IMR-90 (cell line): ENCODE measurements at regions not wholly inside any gene's neighbourhood (a gene's known extent, or its start where the extent isn't known, plus 50 kb on each side); places are given as distances from the start of the nearest gene placed in this dataset.

Experiments used
- ATAC-seq: fragments of 200-7000 bp; cut with Tn5 transposase; 2 replicates; pipeline ENCODE4 v1.9.1; 2020; ENCODE audit warnings: low read depth, mild to moderate bottlenecking, moderate library complexity
- BruUV-seq: library from RNA; stranded (reverse); fragments of 400-500 nt; replicated peaks from 2 replicates; lab custom pipeline; 2021; lab: Mats Ljungman, UMichigan
- CTCF ChIA-PET: fragments of 300-600 bp; formaldehyde crosslinking; extraction: SDS; loops from one replicate; lab custom pipeline; 2021; ENCODE audit warnings: antibody characterized with exemption; lab: Yijun Ruan, JAX
- POLR2A ChIA-PET: fragments of 300-600 bp; sonication (Branson Sonifier 250); formaldehyde crosslinking; loops from one replicate; lab custom pipeline; 2022; ENCODE audit warnings: antibody characterized with exemption; ENCODE audit not compliant: unreplicated experiment; lab: Charles Lee
- DNase-seq: peaks from one replicate; pipeline ENCODE4 v3.0.0; 2013
- H2AFZ ChIP-seq: replicated peaks from 2 replicates; pipeline ENCODE3; 2013; ENCODE audit warnings: low read length, mild to moderate bottlenecking; ENCODE audit not compliant: poor library complexity
- H2AK5ac ChIP-seq: 2 replicates; pipeline ENCODE4 v1.6.1; 2013; ENCODE audit warnings: low read depth, low read length, inconsistent platforms
- H2AK9ac ChIP-seq: replicated peaks from 2 replicates; pipeline ENCODE3; 2013; ENCODE audit warnings: mild to moderate bottlenecking, low read depth, low read length, moderate library complexity; ENCODE audit not compliant: poor library complexity
- H2BK120ac ChIP-seq: 2 replicates; pipeline ENCODE4 v1.6.1; 2013; ENCODE audit warnings: low read depth, low read length, inconsistent platforms
- H2BK15ac ChIP-seq: 3 replicates; pipeline ENCODE4 v1.6.1; 2013; ENCODE audit warnings: low read depth, low read length, inconsistent platforms
- H2BK20ac ChIP-seq: 2 replicates; pipeline ENCODE4 v1.6.1; 2013; ENCODE audit warnings: low read depth, mild to moderate bottlenecking, inconsistent platforms, low read length, moderate library complexity
- H2BK5ac ChIP-seq: 2 replicates; pipeline ENCODE4 v1.6.1; 2013; ENCODE audit warnings: mild to moderate bottlenecking, low read depth, low read length, inconsistent platforms; ENCODE audit not compliant: poor library complexity, severe bottlenecking
- H3K14ac ChIP-seq: replicated peaks from 2 replicates; pipeline ENCODE4 v1.6.1; 2013; ENCODE audit warnings: low read depth, low read length, inconsistent platforms
- H3K18ac ChIP-seq: 2 replicates; pipeline ENCODE4 v1.6.1; 2013; ENCODE audit warnings: low read depth, low read length, control low read depth
- H3K23ac ChIP-seq: 2 replicates; pipeline ENCODE4 v1.6.1; 2013; ENCODE audit warnings: low read depth, low read length, inconsistent platforms
- H3K27ac ChIP-seq: 2 replicates; pipeline ENCODE4 v1.5.1; 2013; ENCODE audit warnings: mild to moderate bottlenecking, control low read depth, low read length; ENCODE audit not compliant: insufficient read depth
- H3K27me3 ChIP-seq: 2 replicates; pipeline ENCODE4 v1.6.1; 2013; ENCODE audit warnings: low read length; ENCODE audit not compliant: control insufficient read depth, insufficient read depth
- H3K36me3 ChIP-seq: 2 replicates; pipeline ENCODE4 v1.6.1; 2013; ENCODE audit warnings: low read length, mixed read lengths; ENCODE audit not compliant: control insufficient read depth, insufficient read depth
- H3K4ac ChIP-seq: 2 replicates; pipeline ENCODE4 v1.6.1; 2013; ENCODE audit warnings: low read depth, low read length, inconsistent platforms
- H3K4me1 ChIP-seq: 2 replicates; pipeline ENCODE4 v1.6.1; 2013; ENCODE audit warnings: low read length, mixed read lengths; ENCODE audit not compliant: control insufficient read depth, insufficient read depth
- H3K4me2 ChIP-seq: 2 replicates; pipeline ENCODE4 v1.6.1; 2013; ENCODE audit warnings: low read depth, mild to moderate bottlenecking, control low read depth, low read length, moderate library complexity
- H3K4me3 ChIP-seq: 2 replicates; pipeline ENCODE4 v1.5.1; 2013; ENCODE audit warnings: low read depth, mild to moderate bottlenecking, control low read depth, low read length, moderate library complexity; ENCODE audit not compliant: insufficient read depth
- H3K56ac ChIP-seq: 2 replicates; pipeline ENCODE4 v1.6.1; 2013; ENCODE audit warnings: low read length, inconsistent platforms; ENCODE audit not compliant: insufficient read depth; ENCODE audit errors: extremely low read depth
- H3K79me1 ChIP-seq, 2 experiments: 2 replicates each; pipeline ENCODE4 v1.6.1; 2013; ENCODE audit warnings: low read length in 2 of 2, inconsistent platforms in 1 of 2, low read depth in 1 of 2
- H3K9ac ChIP-seq: 2 replicates; pipeline ENCODE4 v1.6.1; 2013; ENCODE audit warnings: low read depth, low read length, control low read depth
- H3K9me1 ChIP-seq: 2 replicates; pipeline ENCODE4 v1.6.1; 2013; ENCODE audit warnings: low read length, inconsistent platforms; ENCODE audit not compliant: insufficient read depth
- H3K9me3 ChIP-seq: 2 replicates; pipeline ENCODE4 v1.6.1; 2013; ENCODE audit warnings: low read length; ENCODE audit not compliant: control insufficient read depth, insufficient read depth
- H4K20me1 ChIP-seq: 2 replicates; pipeline ENCODE4 v1.6.1; 2013; ENCODE audit warnings: low read length, inconsistent platforms; ENCODE audit not compliant: insufficient read depth
- H4K5ac ChIP-seq: 2 replicates; pipeline ENCODE4 v1.6.1; 2013; ENCODE audit warnings: mild to moderate bottlenecking, low read depth, low read length, control low read depth
- H4K8ac ChIP-seq, 2 experiments: 2 replicates each; pipeline ENCODE4 v1.6.1; 2013; ENCODE audit warnings: low read depth in 2 of 2, low read length in 2 of 2, control low read depth in 1 of 2, inconsistent platforms in 1 of 2
- H4K91ac ChIP-seq: 2 replicates; pipeline ENCODE4 v1.6.1; 2013; ENCODE audit warnings: low read depth, low read length, inconsistent platforms; ENCODE audit not compliant: insufficient read depth
- BHLHE40 ChIP-seq: fragments of 150-350 bp; IDR thresholded peaks from 2 replicates; pipeline ENCODE4 v1.6.1; 2016; ENCODE audit warnings: mild to moderate bottlenecking, low read depth, low read length
- CEBPB ChIP-seq: IDR thresholded peaks from 2 replicates; pipeline ENCODE4 v1.6.1; 2012; ENCODE audit warnings: low read depth, low read length, improper control_type of control experiment
- CHD1 ChIP-seq: IDR thresholded peaks from 2 replicates; pipeline ENCODE4 v1.6.1; 2012; ENCODE audit warnings: low read depth, low read length, improper control_type of control experiment
- CTCF ChIP-seq: conservative IDR thresholded peaks from 2 replicates; pipeline ENCODE4 v1.5.1; 2012; ENCODE audit warnings: mild to moderate bottlenecking, low read depth, low read length, improper control_type of control experiment
- ELK1 ChIP-seq: fragments of 150-350 bp; IDR thresholded peaks from 2 replicates; pipeline ENCODE4 v1.6.1; 2016; ENCODE audit warnings: low read depth, mild to moderate bottlenecking, low read length, moderate library complexity, borderline replicate concordance
- FOS ChIP-seq: fragments of 150-350 bp; IDR thresholded peaks from 2 replicates; pipeline ENCODE4 v1.6.1; 2016; ENCODE audit warnings: low read depth, low read length
- MAFK ChIP-seq: IDR thresholded peaks from 2 replicates; pipeline ENCODE4 v1.6.1; 2012; ENCODE audit warnings: low read depth, low read length, improper control_type of control experiment
- MAZ ChIP-seq: IDR thresholded peaks from 2 replicates; pipeline ENCODE4 v1.6.1; 2012; ENCODE audit warnings: low read depth, mild to moderate bottlenecking, low read length, improper control_type of control experiment, moderate library complexity, borderline replicate concordance
- MXI1 ChIP-seq: IDR thresholded peaks from 2 replicates; pipeline ENCODE4 v1.6.1; 2012; ENCODE audit warnings: low read depth, mild to moderate bottlenecking, low read length, moderate library complexity, borderline replicate concordance
- NFE2L2 ChIP-seq: fragments of 150-350 bp; IDR thresholded peaks from 2 replicates; pipeline ENCODE4 v1.6.1; 2016; ENCODE audit warnings: low read depth, mild to moderate bottlenecking, low read length
- POLR2A ChIP-seq: IDR thresholded peaks from 2 replicates; pipeline ENCODE4 v1.6.1; 2012; ENCODE audit warnings: mild to moderate bottlenecking, low read depth, low read length
- RAD21 ChIP-seq: IDR thresholded peaks from 2 replicates; pipeline ENCODE4 v1.6.1; 2012; ENCODE audit warnings: low read length, improper control_type of control experiment
- RFX5 ChIP-seq: IDR thresholded peaks from 2 replicates; pipeline ENCODE4 v1.8.0; 2012; ENCODE audit warnings: low read depth, mild to moderate bottlenecking, low read length, moderate library complexity
- SMC3 ChIP-seq: fragments of 150-350 bp; IDR thresholded peaks from 2 replicates; pipeline ENCODE4 v1.6.1; 2016; ENCODE audit warnings: low read depth, mild to moderate bottlenecking, antibody characterized with exemption, low read length, moderate library complexity
- USF2 ChIP-seq: fragments of 150-350 bp; IDR thresholded peaks from 2 replicates; pipeline ENCODE4 v1.6.1; 2017; ENCODE audit warnings: mild to moderate bottlenecking, antibody characterized with exemption, low read length, low read depth
- WGBS, 2 experiments: methylation state at CpG; one replicate each; pipeline versions ENCODE4 v1.1.5 to v1.1.7; 2013; ENCODE audit warnings: missing lambda C conversion rate in 2 of 2; ENCODE audit not compliant: insufficient read length in 1 of 2; ENCODE audit errors: extremely low coverage in 2 of 2; 5-methylcytosine and 5-hydroxymethylcytosine counted together
- dilution Hi-C: fragments of 300-500 bp; cut with HindIII; formaldehyde crosslinking; loops from one replicate; pipeline ENCODE4 v1.14.3; 2018; ENCODE audit warnings: low sequenced_read_pairs; ENCODE audit not compliant: unreplicated experiment
- in situ Hi-C: fragments of 300-500 bp; cut with MboI; formaldehyde crosslinking; loops from 3 replicates; pipeline ENCODE4 v1.14.3; 2019; ENCODE audit warnings: low sequenced_read_pairs, inconsistent platforms, mixed read lengths
- intact Hi-C: fragments of 100-400 bp; cut with micrococcal nuclease; formaldehyde crosslinking; loops from 2 replicates; pipeline ENCODE4 v1.10.0; 2022

DNA sequence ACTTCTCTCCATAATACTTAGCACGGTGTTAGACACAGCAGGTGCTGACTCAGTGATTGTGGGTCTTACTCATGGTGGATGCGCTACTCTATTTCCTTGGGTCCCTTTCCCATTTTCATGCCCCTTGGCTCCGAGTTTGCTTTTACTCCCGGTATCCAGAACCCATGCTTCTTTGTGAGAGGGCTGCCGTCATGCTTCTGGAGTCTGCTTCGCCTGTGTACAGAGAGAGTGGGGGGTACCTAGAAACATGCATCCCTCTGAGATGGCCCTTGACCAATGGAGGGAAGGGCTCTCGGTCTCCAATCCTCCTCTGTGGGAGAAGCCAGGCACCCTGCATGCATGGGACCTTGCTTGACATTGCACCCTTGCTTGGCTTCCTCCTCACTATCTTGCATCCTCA, 160.4 kb downstream of the NRN1 start:
- H3K4me1 ChIP-seq: no peaks in the 10 kb centered on the region
- H3K9me3 ChIP-seq: 0 out of 2 replicates have a peak, but pooled peaks cover 2% of the 10 kb centered on the region
- H2BK5ac ChIP-seq: no peak overlapping the region
- POLR2A ChIA-PET: no interaction called here
- no peak overlapping the region for H3K23ac ChIP-seq
- H3K9ac ChIP-seq: no peak overlapping the region
- no peak for DNase-seq
- no peak overlapping the region for H2AK9ac ChIP-seq
- intact Hi-C loops (no loop called here), in situ Hi-C loops (no loop called here), dilution Hi-C loops (no loop called here)
- H3K36me3 ChIP-seq: no peaks in the 10 kb centered on the region
- H3K4me3 ChIP-seq: no peak overlapping the region
- no peak overlapping the region for H3K56ac ChIP-seq
- no peak overlapping the region for H3K27ac ChIP-seq
- no peak overlapping the region for H2BK20ac ChIP-seq
- no peak overlapping the region for H3K14ac ChIP-seq
- H2AK5ac ChIP-seq: no peak overlapping the region
- no peak for TF ChIP-seq NFE2L2
- no peak for TF ChIP-seq BHLHE40
- no peak for TF ChIP-seq CEBPB
- no peak for TF ChIP-seq MXI1
- TF ChIP-seq RFX5: no peak
- TF ChIP-seq MAZ: no peak
- TF ChIP-seq USF2: no peak
- TF ChIP-seq POLR2A: no peak
- TF ChIP-seq ELK1: no peak
- no peak for TF ChIP-seq CHD1
- TF ChIP-seq RAD21: no peak
- no peak for TF ChIP-seq CTCF
- TF ChIP-seq FOS: no peak
- no peak for TF ChIP-seq MAFK
- no peak for TF ChIP-seq SMC3
- H4K8ac ChIP-seq: no peak overlapping the region
- H2BK120ac ChIP-seq: no peak overlapping the region
- H4K20me1 ChIP-seq: no peaks in the 10 kb centered on the region
- no peaks in the 10 kb centered on the region; the same call in 1 of the 2 replicates for H3K27me3 ChIP-seq
- H3K79me1 ChIP-seq: no peaks in the 10 kb centered on the region
- no peak overlapping the region for H4K91ac ChIP-seq
- WGBS, 2 experiments: no CpG with 5 or more reads among the region's 7 CpGs
- BruUV-seq: no TSS peak
- CTCF ChIA-PET: no interaction called here
- H3K9me1 ChIP-seq: no peaks in the 10 kb centered on the region
- ATAC-seq: no peak
- no peak overlapping the region for H3K4me2 ChIP-seq
- H3K18ac ChIP-seq: no peak overlapping the region
- no peak overlapping the region for H4K5ac ChIP-seq
- no peak overlapping the region for H2BK15ac ChIP-seq
- no peak overlapping the region for H2AFZ ChIP-seq
- H3K4ac ChIP-seq: no peak overlapping the region
